ENCODE measurements at regions not wholly inside any gene's neighbourhood (a gene's known extent, or its start where the extent isn't known, plus 50 kb on each side); places are given as distances from the start of the nearest gene placed in this dataset.
"Not testable (repeated sequence)": the region's sequence is repeated elsewhere in the genome, so short reads cannot be mapped to it uniquely, and the experiment has no call there.

DNA sequence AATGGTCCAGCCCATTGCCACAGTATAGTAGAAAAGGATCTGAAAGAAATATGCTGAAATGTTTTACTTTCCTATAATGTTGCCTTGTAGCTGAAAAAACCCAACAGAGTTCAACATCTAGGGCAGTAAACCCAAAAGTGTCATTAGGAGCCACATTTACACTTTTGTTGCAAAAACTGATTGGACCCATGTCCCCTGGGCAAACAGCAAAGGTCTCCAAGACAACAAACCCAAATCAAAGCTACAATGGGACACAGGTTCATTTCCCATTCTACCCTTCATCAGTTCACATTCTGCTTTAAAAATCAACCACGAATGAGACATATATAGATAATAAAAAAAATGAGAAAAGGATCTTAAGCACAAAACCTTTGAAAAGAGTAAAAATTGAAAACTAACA is 744.8 kb downstream of the PCDH17 start:
- DNase-seq (ENCODE audit: low read depth) = no peak

GRCh38 chr13:58376775-58377174 is 745.2 kb downstream of the PCDH17 start:
- no peak for DNase-seq (ENCODE audit: low read depth)

DNA sequence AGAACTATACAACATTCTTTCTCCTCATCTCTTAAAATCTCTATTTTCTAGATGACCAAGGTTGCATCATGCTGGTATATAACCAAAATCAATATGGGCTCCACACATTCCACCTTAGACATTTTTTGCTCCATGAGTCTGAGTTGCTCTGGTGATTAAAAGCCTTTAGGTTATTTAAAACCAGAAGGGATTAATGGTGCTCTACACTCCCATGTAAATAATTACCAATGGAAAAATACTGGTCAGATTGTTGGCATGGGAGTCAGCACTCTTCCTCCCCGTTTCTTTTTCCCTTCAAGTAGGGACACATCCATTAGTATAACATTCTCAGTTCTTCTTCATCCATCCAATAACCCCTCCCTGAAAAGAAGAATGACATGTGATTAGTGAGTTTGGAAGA is 747.7 kb downstream of the PCDH17 start:
- DNase-seq (ENCODE audit: low read depth) = no peak

DNA sequence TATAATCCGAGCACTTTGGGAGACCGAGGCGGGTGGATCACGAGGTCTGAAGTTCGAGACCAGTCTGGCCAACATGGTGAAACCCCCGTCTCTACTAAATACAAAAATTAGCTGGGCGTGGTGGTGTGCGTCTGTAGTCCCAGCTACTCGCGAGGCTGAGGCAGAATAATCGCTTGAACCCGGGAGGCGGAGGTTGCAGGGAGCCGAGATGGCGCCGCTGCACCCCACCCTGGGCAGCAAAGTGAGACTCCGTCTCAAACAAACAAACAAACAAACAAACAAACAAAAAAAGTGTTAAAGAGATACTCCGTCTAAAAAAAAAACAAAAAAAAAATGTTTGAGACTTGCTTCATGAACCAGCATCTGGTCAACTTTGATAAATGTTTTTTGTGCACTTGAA is 753.8 kb downstream of the PCDH17 start:
- not testable (repeated sequence) for DNase-seq (ENCODE audit: low read depth)

- DNase-seq (ENCODE audit: low read depth) = no peak
Measured at GRCh38 chr13:58397596-58398387, 766.2 kb downstream of the PCDH17 start.

GRCh38 chr13:58399263-58399662 is 767.7 kb downstream of the PCDH17 start:
- DNase-seq (ENCODE audit: low read depth) = no peak

DNA sequence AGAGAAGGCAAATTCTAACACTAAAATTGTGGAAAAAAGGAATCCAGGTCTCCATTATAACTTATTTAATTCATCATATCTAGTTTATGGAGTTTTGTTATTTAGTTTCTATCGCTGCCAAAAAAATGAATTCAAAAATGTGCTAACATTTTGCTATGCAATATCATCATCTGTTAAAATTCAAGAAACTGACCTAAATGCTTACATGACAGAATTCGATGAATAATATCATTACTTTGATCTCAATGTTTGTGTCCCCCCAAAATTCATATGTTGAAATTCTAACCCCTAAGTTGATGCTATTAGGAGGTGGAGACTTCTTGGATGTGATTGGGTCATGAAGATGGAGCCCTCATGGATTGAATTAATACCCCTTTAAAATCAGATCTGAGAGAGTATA is 775.0 kb downstream of the PCDH17 start:
- DNase-seq (ENCODE audit: low read depth) = no peak

GRCh38 chr13:58429917-58430316 is 798.4 kb downstream of the PCDH17 start:
- DNase-seq (ENCODE audit: low read depth) = no peak

DNA sequence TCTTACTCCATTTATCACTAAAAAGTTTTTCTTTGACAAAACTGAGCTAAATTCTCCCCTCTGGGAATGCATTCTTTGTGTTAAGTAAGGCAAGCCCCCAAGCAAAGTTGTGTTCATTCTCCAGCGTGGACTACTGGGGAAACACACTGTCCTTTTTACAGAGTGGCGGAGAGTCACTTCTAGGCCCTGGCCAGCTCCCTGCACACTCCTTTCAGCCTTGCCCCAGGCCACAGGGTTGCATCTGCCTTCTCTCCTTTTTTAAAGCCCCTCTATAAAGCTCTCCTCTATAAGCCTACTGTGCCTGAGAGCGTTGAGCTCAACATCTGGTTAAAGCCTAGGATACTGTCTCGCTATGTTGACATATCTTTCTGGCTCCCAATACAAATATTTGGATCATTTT is 803.4 kb downstream of the PCDH17 start:
- no peak for DNase-seq (ENCODE audit: low read depth)

DNA sequence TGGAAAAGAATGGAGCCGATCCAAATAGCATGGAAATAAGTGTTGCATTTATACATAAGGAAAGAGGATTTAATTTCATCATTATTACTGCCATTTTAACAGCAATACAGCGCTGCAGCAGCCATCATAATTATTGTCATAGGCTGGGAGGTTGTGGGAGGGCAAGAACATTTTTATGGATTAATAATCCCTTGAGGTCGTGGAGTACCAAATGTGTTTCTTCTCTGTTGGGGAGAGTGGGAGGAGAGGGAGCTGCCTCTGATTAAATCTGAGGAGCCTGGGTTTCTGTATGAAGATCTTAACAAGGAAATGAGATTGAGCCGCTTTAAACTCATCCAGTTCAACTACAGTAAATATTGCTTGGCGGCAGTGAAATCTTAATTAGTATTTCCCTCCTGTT is 805.9 kb downstream of the PCDH17 start:
- no peak for DNase-seq (ENCODE audit: low read depth)

DNA sequence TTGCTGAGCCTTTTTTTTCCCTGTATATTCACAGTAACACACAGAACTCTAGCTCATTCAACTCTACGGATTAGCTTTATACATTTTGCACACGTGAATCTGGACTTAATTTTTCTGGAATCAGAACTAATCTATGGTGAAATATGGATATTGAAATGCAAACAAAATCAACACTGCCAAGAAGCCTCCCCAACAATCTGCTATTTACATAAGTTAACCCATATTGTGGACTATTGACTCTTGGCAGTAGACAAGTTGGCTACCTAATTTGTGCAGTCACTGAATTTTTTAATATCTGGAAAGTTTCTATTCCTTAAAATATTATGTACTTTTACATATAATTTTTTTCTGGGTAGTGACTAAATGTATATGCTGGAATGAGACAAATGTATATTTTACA is 815.4 kb downstream of the PCDH17 start:
- DNase-seq (ENCODE audit: low read depth) = no peak

GRCh38 chr13:58452123-58452623 is 820.6 kb downstream of the PCDH17 start:
- DNase-seq (ENCODE audit: low read depth) = no peak

DNA sequence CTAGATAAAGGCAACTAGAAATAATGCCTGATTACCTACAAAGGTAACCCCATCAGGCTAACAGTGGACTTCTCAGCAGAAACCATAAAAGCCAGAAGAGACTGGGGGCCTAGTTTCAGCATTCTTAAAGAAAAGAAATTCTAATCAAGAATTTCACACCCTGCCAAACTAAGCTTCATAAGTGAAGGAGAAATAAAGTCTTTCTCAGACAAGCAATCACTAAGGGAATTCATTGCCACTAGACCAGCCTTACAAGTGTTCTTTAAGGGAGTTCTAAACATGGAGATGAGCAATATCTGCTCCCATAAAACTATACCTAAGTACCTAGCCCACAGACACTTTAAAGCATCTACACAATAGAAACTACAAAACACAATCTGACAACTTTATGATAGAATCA is 823.5 kb downstream of the PCDH17 start:
- no peak for DNase-seq (ENCODE audit: low read depth)

- DNase-seq (ENCODE audit: low read depth) = no peak
Measured at GRCh38 chr13:58461217-58461616, 829.7 kb downstream of the PCDH17 start.

GRCh38 chr13:58463841-58464240 is 832.3 kb downstream of the PCDH17 start:
- no peak for DNase-seq (ENCODE audit: low read depth)

DNA sequence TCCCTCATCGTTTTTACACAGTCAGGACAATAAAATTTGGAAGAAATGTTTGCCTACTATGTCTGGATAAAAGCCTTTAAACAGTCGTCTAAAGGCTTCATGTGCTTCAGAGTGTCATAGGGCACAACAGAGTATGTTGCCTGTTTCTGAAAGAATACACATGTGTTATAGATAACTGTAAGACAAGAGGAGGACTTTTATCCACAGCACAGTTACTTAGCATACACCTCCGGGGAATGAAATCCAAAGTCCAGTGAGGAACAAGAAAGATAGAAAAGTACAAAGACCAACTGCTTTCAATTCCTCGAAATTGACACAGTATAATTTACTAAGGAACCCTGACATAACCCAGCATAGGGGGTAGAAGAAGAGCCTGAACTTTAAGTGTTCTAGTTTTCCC is 835.6 kb downstream of the PCDH17 start:
- no peak for DNase-seq (ENCODE audit: low read depth)

GRCh38 chr13:58472483-58472882 is 840.9 kb downstream of the PCDH17 start:
- no peak for DNase-seq (ENCODE audit: low read depth)

DNA sequence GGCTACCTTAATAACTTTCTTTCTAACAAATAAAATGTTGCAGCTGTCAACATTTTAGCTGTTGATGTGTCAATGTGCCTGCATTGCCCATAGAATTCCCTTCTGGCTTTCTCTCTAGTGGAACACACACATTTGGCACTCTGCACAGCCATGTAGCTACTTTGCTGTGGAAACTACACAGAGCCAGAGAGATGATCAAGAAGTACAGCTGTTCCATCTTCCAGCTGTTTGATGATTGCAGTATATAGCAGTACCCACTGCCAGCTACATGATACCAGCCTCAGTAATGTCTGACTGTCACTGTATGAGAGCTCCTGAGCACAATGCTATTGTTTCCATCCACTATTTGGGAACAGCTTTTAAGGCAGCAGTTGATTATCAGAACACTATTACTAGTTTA is 843.0 kb downstream of the PCDH17 start:
- no peak for DNase-seq (ENCODE audit: low read depth)

- DNase-seq (ENCODE audit: low read depth) = no peak
Measured at GRCh38 chr13:58476206-58476918, 844.8 kb downstream of the PCDH17 start.

- no peak for DNase-seq (ENCODE audit: low read depth)
Measured at GRCh38 chr13:58478858-58479257, 847.3 kb downstream of the PCDH17 start.

DNA sequence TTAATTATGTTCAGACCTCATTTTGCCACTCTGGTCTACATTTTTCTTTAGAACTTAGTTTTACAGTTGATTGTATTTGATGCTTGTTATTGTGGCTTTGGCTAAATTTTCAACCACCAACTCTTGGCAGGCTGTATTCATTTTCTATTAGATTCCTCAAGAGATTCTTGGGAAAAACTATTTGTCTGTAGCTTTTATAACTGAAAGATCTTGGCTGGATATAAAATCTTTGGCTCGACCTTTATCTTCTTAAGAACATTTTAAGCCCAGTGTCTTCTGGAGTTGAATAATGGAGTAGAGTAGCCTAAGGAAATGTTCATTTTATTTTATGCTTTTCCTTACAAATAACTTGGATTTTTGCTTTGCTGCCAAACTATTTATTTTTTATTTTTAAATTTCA is 848.5 kb downstream of the PCDH17 start:
- no peak for DNase-seq (ENCODE audit: low read depth)

DNA sequence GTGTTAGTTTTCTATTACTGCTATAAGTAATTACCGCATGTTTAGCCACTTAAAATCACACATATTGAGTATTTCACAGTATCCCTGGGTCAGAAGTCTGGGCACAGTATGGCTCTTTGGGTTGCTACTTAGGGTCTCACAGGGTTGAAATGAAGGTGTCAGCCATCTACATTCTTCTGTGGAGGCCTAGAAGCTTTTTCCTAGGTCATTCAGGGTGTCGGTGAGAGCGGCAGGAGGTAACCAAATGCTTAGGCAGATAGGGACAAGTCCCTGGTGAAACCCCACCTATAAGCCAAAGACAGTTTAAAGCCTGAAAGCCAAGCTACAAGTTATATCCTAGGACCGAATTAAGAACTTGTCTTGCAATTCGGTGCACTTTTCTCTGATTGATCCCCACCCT is 856.7 kb downstream of the PCDH17 start:
- no peak for DNase-seq (ENCODE audit: low read depth)

DNA sequence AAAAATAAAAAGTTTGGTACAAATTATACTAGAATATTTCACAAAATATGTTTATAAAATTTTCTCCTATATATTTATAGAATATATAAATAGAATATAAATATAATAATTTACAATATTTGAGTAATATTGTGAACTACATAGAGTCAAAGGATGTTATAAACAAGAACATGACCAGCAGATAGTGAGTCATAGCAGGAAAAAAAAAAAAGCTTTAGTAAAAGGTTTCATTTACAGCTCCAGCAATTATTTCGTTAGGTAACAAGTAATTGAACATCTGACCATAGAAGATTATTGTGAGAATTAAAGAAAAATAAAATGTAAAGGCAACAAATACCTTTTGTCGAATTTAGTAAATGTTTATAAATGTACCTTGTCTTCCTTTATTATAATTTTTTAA is 864.1 kb downstream of the PCDH17 start:
- no peak for DNase-seq (ENCODE audit: low read depth)

- no peak for DNase-seq (ENCODE audit: low read depth)
Measured at GRCh38 chr13:58500938-58501337, 869.4 kb downstream of the PCDH17 start.

All from GM04504 (cell line).